Activated naive CD4-positive, alpha-beta T cell treated with anti-CD3 and anti-CD28 coated beads, Interleukin-2, amount 50 U/mL, for 16 hours (primary cell): ENCODE measurements at regions not wholly inside any gene's neighbourhood (a gene's known extent, or its start where the extent isn't known, plus 50 kb on each side); places are given as distances from the start of the nearest gene placed in this dataset.

ENCODE experiments used
- DNase-seq: peaks from one replicate; pipeline ENCODE4 v3.0.0-alpha.2; 2020

DNA sequence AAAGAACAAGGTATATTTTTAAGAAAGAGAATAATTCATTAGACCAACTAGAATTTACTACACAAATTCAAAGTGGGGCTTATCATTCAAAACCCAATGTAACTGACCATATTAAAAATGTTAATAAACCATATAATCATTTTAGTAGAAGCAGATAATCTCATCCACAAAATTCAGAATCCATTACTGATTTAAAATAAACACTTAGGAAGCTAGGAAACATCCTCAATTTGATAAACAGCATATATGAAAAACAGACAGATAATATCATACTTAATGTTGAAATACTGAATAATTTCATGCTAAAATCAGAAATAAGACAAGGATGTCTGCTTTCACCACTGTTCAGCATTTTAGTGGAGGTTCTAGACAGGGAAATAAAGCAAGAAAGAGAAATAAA, 902.8 kb upstream of the PHF14 start:
- no peak for DNase-seq

DNA sequence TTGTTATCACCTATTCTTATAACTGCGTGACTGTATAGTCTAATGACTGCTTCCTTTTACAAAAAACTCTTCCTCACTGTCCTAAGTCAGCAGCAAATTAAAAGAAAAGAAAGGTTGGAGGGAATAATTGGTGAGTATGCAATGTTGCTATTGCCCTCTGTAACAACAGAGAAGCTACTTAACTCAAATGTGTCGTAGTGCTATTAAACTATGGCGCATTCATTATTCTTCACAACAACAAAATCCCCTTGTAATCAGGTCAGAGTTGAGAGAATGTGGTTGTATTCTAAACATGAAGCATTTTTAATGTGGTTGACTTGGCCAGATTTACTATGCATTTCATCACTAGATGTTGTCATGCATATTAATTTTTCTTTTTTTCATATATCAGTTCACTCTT, 897.8 kb upstream of the PHF14 start:
- DNase-seq, result no peak

DNA sequence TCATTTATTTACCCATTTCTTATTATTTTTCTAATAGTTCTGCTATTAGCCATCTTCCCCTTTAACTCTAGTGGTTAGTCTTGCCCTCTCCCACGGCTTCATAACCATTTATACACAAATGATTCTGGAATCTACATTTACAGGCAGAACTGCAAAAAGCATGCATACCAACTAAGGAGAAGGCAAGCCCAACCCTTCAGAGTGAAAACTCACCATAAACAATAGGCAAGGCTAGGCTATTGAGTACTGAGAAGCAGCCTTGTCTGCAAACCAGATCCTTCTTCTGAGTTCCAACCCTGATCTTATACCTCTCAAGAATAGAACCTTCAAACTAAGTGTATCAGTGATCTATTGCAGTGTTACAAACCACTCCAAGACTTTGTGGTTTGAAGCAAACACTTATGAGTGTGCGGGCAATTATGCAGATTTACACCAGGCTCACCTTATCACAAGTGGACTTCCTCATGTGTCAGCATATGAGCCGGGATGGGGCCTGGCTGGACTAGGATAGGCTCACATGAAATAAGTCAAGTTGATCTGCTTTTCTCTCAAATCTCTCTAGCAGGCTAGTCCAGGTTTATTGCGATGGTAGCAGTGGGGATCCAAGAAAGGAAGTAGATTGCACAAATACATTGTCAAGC, 896.9 kb upstream of the PHF14 start:
- no peak for DNase-seq

DNA sequence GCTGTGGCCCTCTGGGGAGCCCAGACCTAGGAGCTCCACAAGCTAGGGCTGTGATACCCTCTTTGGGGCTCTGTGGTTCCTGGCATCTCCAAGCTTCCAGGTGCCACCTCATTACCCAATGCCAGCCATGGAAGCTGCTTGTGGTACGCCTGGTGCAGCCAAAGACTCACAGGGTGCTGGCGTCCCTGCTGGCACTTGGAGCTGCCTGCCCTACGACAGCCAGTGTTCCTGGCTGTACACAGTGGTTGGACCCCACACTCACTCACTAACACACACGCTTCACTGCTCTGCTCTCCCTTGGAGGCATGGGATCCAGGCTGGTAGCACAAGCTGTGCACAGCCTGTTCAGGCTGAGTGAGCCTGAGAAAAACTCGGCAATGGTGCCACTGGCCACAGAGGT, 894.1 kb upstream of the PHF14 start:
- no peak for DNase-seq

DNA sequence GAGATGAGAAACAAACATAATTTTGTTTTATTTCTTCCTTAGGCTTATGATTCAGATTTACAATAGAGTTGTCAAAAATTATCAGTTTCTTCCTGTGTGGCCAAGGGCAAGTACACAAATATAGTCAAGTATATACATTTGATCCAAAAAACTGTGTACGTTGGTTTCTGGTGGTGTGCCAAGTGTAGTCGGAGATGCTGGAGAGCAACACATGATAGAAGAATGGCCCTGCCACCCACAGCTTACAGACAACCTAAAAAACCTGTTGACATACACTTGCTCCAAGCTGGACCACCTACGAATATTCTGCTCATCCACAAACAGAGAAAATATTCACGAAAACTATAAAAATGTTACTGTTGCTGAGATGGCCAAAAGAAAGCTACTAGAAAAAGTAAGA, 890.8 kb upstream of the PHF14 start:
- no peak for DNase-seq

DNA sequence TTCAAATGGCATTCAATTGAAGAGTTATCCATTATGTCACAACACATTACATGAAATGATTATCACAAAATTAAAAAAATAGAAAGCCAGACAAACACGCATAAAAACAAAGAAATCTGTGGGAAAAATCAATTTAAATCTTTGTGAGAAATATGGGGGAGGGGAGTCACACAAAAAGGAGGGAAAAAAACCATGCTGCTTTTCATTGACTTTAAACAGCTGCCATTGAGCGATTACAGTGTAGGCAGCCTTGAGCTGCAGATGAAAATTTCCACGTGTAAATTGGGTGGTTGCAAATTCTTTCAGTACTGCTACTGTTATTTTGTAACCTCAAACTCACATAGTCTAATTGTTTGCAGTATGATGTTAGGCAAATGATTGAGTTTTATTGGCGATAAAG, 889.9 kb upstream of the PHF14 start:
- no peak for DNase-seq

DNA sequence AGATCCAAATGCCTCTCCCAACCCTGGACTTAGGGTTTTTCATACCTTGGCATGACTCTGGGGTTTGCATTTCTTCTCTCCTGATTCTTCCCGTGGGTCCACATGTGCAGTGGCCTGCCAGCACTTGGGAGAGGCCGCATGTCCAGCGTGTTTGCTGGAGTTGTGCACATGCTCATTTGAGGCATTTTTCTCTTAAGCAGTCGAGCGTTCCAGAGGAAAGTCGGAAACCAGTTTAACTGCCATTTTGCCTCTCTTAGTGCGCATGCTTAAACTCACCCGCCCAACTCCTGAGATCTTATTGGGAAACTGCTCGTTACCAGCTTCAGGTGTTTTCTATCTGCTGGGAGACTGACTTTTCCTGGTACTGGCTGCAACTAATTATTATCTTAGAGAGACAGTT, 888.4 kb upstream of the PHF14 start:
- no peak for DNase-seq

DNA sequence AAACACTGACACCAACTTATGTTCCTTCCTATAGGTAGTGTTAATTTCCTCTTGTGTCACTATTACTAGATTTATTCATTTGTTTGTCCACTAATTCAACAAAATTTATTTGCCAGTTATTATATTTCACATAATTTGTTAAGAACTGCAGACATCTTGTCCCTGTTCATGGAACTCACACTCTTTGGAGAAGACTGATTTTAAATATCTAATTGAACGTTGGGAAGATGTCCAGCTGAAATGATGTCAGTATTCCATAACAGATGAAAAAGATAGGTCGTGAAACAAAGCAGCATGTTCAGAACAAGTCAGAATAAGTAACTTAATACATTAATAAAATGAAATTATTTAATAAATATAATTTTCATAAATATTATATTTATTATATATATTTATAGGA, 873.1 kb upstream of the PHF14 start:
- DNase-seq, result no peak

DNA sequence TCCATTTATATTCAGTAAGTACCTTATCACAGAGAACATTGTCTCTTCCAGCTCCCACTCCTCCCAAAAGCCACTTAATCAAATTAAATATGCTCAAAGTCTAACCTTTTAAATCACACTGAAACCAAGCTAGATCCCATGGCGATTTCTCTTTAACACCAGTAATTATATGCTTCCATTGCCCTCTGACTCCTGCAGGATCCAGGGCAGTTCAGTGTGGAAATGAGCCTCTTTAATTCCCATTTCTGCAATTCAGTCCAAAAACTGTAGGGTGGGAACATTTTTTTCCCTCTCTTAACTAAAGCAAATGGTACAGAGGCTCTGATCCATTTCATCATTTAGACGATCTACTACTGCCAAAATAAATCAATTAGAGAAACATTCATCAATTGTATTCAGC, 872.3 kb upstream of the PHF14 start:
- DNase-seq, result no peak

DNA sequence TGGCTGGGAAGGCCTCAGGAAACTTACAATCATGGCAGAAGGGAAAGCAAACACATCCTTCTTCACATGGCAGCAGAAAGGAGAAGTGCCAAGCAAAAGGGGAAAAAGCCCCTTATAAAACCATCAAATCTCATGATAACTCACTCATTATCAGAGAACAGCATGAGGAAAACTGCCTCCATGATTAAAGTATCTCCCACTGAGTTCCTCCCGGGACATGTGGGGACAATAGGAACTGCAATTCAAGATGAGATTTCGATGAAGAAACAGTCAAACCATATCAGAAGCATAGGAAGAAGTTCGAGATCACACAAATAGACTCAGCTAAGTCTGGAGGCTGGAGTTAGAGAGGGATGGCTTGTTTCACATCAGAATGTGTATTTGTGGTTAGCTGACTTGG, 869.4 kb upstream of the PHF14 start:
- no peak for DNase-seq

DNA sequence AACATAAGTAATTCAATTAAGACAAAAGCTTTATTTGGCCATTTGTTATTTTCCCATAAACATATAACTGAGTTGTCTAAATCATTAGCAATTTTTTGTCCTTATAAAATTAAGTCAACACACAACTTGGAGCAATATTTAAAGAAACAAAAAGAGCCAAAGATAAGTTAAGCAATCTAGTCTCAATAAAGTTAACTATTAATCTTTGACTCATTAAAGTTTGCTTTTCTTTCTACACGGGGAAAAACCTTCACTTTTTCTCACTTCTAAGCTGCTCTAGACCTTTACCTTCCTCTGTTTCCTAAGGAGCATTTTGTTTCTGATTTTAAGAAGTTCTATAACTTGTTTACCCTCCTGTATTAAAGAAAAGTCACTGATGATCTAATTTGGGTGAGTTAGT, 867.1 kb upstream of the PHF14 start:
- no peak for DNase-seq

DNA sequence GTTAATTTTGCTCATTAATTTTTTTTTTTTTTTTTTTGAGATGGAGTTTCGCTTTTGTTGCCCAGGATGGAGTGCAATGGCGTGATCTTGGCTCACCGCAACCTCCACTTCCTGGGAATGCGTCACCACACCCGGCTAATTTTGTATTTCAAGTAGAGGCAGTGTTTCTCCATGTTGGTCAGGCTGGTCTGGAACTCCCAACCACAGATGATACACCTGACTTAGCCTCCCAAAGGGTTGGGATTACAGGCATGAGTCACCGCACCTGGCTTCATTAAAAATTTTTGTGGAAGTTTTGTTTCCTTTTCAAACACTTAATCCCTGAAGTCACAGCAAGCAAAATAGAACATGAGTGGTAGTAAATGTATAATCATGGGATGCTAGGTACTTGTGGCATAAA, 857.2 kb upstream of the PHF14 start:
- no peak for DNase-seq

DNA sequence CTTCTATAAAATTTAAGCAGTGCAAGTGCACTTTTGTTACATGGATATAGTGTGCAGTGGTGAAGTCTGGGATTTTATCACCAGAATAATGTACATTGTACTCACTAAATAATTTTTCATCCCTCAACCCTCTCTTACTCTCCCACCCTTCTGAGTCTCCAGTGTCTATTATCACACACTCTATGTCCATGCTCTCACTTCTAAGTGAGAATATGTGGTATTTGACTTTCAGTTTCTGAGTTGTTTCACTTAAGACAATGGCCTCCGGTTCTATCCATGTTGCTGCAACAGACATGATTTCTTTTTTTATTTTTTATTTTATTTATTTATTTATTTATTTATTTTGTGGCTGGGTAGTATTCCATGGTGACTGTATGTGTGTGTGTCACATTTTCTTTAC, 855.9 kb upstream of the PHF14 start:
- DNase-seq, result no peak

DNA sequence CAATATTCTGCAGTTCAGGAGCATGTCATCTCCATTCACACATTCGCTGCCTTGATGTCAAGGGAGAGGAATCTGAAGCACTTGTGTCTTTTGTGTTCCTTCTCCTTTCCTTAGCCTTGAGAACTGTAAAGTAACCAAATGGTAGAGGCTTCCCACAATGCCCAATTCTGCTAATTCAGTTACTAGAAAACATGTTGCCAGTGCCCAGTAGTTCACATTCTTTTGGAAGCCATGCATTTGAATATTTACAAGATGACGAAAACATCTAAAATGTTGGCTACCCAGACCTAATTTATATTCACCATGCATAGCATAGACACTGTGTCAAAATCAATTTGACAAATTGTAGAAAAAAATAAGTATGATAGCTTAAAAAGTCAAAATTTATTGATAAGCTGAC, 852.7 kb upstream of the PHF14 start:
- no peak for DNase-seq

DNA sequence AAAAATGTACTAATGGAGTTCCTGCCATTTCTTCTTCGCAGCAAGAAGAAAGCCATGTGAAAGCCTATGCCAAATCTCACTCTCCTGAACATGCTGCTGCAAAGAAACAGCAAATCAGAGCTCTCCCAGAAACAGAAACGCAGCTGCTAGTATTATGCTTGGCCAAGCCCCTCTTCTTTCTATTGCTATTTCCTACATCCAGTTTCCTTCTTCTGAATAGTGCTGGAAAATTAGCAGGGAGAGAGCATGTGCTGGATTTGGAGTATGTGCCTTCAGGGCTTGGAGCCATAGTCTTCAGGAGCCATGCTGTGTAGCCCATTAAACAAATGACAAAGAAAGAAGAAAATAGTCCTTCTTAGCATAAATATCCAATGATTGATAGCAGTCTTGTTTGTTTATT, 852.0 kb upstream of the PHF14 start:
- DNase-seq, result no peak

DNA sequence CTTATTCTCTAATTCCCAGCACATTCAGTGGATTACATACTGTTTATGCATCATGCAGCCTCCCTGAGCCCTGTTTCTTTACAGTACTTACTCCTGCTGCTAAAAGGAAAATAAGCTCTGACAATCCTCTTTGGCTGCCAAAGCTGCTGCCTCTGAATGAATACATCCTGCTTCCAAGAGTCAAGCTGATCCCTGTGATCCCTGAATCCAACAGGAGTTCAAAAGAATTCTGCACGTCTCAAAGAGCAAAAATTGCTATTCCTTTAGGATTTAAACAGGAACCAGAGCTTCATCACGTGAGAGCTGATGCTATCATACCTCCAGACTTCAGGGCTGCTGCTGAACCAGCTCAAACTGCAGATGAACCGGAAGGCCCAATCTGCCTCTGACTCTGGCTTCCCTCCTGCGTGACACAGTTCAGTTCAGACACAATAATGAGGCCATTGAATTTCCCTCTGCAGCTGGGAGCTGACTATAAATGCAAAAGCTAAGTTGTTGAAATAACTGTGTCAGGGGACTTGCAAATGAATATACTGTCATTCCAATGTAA, 851.0 kb upstream of the PHF14 start:
- DNase-seq, result no peak

DNA sequence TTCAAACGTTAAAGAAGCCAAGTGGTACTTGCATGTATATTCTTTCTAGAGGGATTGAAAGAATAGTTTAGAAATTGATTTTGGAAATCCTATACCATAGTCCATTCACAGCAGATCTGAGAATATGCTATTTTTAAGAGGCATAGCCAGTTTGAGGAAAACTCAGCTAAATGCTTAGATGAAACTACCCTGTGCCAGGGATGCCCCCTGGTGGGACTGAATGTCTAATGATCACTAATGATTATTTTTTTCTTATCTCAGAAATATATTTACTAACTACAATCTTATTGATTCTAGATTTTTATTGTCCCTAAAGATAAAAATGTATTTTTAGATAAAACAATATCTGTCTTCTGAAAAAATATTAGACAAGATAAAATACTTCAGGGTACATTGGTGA, 844.9 kb upstream of the PHF14 start:
- DNase-seq, result no peak

DNA sequence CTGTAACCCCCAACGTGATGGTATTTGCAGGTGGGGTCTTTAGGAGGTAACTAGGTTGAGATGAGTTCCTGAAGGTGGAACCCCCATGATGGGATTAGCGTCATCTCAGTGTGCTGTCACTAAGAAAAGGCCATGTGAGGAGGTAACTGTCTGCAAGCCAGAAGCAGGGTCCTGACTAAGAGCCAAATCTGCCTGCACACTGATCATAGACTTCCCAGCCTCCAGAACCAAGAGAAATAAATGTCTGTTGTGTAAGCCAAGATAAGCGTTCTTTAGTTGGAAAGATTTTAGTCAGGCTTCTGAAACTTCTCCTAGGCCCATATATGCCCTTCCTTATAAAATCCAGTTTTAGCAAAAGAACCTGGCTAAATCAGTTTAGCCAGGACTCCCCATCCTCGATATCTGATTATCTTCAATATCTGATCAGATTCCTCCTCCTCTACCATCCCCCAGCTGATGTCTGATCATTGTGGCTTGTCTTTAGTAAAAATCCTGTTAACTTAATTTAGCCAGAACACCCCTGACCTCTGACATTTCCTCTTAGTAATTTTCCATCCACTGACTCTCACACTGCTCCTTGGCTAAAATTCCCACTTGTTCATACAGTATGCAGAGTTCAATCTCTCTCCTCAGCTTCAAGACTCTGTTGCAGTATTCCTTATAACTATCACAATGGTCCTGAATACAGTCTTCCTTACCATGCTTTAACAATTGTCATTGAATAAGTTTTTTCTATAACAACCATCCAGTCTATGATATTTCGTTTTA, 835.4 kb upstream of the PHF14 start:
- DNase-seq, result no peak

DNA sequence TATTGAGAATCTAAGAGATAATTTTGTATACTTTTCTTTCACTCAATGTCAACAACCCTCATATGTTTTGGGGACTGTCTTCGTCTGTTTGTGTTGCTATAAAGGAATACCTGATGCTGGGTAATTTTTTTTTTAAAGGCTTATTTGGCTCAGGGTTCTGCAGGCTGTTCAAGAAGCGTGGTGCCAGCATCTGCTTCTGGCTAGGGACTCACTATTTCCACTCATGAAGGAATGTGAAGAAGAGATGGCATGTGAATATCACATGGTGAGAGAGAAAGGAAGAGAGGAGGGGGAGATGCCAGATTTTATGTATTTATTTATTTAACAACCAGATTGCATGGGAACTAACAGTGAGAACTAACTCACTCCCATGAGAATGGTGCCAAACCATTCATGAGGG, 827.4 kb upstream of the PHF14 start:
- DNase-seq, result no peak

DNA sequence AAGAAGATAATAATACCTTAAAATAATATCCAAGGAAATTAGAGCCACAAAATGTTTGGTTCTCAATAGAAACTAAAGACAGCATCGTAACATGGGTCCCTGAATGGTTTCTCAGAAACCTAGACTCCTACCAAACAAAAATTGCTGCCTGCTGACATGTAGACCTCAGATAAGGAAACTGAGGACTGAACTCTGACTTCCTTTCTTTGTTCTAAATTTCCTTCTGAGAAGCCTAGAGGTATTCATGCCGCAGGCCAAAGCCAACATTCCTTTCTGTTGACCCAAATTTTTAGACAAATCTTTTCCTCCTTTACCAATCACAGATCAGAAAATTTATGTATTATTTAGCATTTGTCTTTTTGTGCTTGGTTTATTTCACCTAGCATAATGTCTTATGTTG, 816.7 kb upstream of the PHF14 start:
- DNase-seq, result no peak

DNA sequence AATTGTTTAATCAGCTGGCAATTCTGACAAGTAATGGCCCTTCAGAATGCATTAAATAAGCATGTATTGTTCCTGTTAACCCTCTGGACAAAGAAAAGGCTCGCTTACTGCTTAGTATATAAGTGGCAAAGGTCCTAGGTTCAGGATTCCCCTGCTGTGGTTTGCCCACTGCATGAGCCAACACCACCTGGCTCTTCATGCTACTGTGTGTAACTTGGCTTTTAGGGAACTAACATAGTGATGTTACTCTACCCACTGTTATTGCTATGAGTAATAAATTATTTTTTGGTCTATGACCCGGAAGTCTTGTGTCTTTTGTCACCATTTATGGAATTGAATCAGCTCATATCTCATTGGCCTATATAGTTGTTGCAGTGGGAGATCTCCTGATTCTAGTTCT, 791.7 kb upstream of the PHF14 start:
- no peak for DNase-seq

DNA sequence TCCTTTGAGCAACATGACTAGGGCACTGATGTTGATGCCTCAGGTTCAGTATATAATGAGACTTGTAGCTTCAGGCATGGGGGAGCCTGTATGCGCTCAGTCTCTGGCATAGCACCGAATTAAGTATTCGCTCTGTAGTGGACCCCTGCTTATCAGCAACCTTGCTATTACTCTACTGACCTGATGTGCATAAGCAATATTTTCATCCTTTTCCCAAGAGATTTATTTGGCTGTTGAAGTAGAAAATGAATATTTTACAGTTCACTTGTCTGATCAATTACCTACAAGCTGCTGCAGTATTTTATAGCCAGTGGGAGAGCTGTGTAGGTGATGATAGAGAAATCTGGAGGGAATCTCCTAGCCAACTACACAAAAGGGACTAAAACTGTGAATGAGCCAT, 781.6 kb upstream of the PHF14 start:
- no peak for DNase-seq

DNA sequence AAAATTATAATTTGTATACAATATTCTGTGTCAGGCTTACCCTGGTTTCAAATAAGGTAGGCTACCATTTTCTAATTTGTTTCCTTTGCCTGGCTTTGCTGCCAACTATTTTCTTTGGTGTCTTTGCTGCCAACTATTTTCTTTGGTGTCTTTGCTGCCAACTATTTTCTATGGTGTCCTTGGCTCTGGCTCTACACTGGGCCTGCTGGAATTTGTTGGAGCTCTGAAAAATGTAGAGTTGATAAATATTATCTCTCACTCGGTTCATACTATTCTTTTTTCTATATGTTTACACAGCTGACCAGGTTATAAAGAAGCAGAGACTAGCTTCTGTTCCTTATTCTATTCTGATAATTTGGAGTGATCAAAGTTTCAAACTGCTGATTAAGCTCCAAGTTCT, 768.0 kb upstream of the PHF14 start:
- DNase-seq, result no peak

DNA sequence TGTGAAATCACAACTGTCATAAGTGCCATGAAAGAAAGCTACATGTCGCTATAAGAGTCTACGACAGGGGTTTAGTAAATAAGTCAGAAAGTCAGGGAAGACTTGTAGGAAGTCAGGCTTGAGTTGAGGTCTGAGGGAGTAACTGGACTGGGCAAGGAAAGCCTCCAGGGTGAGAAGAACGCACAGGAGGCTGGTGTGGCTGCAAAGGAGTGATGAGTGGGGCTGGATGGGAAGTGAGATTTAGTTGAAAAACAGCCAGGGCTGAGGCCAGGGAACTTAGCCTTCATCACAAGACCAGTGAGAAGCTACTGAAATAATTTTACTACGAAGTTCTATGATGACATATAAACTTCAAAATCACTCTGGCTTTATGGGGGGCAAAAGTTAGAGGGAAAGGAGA, 763.7 kb upstream of the PHF14 start:
- DNase-seq, result no peak

DNA sequence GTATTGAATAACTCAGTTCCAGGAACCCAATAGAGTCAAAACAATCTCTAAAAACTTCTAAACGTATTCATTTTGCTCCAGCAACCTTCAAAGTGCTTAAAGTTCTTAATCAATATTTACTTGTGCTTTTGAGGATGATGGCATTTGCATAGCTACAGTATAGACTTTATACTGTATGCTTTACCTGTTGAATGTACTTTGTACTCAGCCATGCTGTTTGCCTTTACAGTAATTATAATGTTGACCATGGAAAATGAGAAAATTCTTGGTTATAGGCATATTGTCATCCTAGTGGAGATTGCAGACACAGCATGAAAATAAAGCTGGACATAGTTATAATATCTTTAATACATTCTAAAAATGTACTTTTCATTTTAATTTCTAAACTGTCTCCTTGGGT, 762.7 kb upstream of the PHF14 start:
- no peak for DNase-seq
